Trophoblast cell (in vitro differentiated cells and primary cell): ENCODE measurements at regions not wholly inside any gene's neighbourhood (a gene's known extent, or its start where the extent isn't known, plus 50 kb on each side); places are given as distances from the start of the nearest gene placed in this dataset.
A peak's percentile ranks its signal among the peaks of the same experiment; 100 is the strongest.

Experiments
- DNase-seq, 2 donors: peaks; one replicate each; pipeline ENCODE4 v3.0.0-alpha.2; 2016
- H2AFZ ChIP-seq: 2 replicates; pipeline ENCODE4 v1.6.1; 2013; ENCODE audit warnings: low read length, moderate library complexity, mild to moderate bottlenecking; ENCODE audit not compliant: insufficient read depth, poor library complexity
- H2AK5ac ChIP-seq: 2 replicates; pipeline ENCODE4 v1.6.1; 2013; ENCODE audit warnings: mild to moderate bottlenecking, low read length
- H2BK120ac ChIP-seq: 2 replicates; pipeline ENCODE4 v1.6.1; 2013; ENCODE audit warnings: low read length, mild to moderate bottlenecking, moderate library complexity; ENCODE audit not compliant: insufficient read depth, poor library complexity
- H2BK12ac ChIP-seq: 2 replicates; pipeline ENCODE4 v1.6.1; 2013; ENCODE audit warnings: mild to moderate bottlenecking, low read length, moderate library complexity
- H2BK5ac ChIP-seq: 2 replicates; pipeline ENCODE4 v1.6.1; 2013; ENCODE audit warnings: low read length, low read depth, moderate library complexity, mild to moderate bottlenecking; ENCODE audit not compliant: poor library complexity
- H3K14ac ChIP-seq: 2 replicates; pipeline ENCODE4 v1.6.1; 2013; ENCODE audit warnings: mild to moderate bottlenecking, low read length
- H3K18ac ChIP-seq: 2 replicates; pipeline ENCODE4 v1.6.1; 2013; ENCODE audit warnings: mild to moderate bottlenecking, low read length
- H3K23ac ChIP-seq: 2 replicates; pipeline ENCODE4 v1.6.1; 2013; ENCODE audit warnings: low read length
- H3K27ac ChIP-seq: 2 replicates; pipeline ENCODE4 v1.5.1; 2013; ENCODE audit warnings: low read depth, mild to moderate bottlenecking, inconsistent platforms, low read length, moderate library complexity
- H3K27me3 ChIP-seq: 2 replicates; pipeline ENCODE4 v1.6.1; 2013; ENCODE audit warnings: inconsistent platforms, mild to moderate bottlenecking, low read length, moderate library complexity; ENCODE audit not compliant: insufficient read depth
- H3K36me3 ChIP-seq, 2 experiments: 1 replicate in 1 of 2; 2 replicates in 1 of 2; pipeline ENCODE4 v1.6.1; 2013; ENCODE audit warnings: low read length in 2 of 2, mild to moderate bottlenecking in 2 of 2, moderate library complexity in 1 of 2; ENCODE audit not compliant: insufficient read depth in 2 of 2, control insufficient read depth in 1 of 2
- H3K4ac ChIP-seq: 2 replicates; pipeline ENCODE4 v1.6.1; 2013; ENCODE audit warnings: low read depth, mild to moderate bottlenecking, low read length, moderate library complexity
- H3K4me1 ChIP-seq, 2 experiments: 1 replicate in 1 of 2; 2 replicates in 1 of 2; pipeline ENCODE4 v1.6.1; 2013; ENCODE audit warnings: low read length in 2 of 2, mild to moderate bottlenecking in 2 of 2, moderate library complexity in 1 of 2; ENCODE audit not compliant: insufficient read depth in 2 of 2, control insufficient read depth in 1 of 2
- H3K4me2 ChIP-seq: 2 replicates; pipeline ENCODE4 v1.6.1; 2013; ENCODE audit warnings: inconsistent platforms, mild to moderate bottlenecking, low read length, moderate library complexity
- H3K4me3 ChIP-seq: 2 replicates; pipeline ENCODE4 v1.5.1; 2013; ENCODE audit warnings: mild to moderate bottlenecking, low read depth, low read length, inconsistent platforms
- H3K79me1 ChIP-seq: one replicate; pipeline ENCODE4 v1.6.1; 2013; ENCODE audit warnings: low read length
- H3K79me2 ChIP-seq: 2 replicates; pipeline ENCODE4 v1.6.1; 2013; ENCODE audit warnings: low read length, mild to moderate bottlenecking; ENCODE audit not compliant: control insufficient read depth, insufficient read depth, poor library complexity
- H3K9ac ChIP-seq: 2 replicates; pipeline ENCODE4 v1.6.1; 2013; ENCODE audit warnings: mild to moderate bottlenecking, low read length
- H3K9me3 ChIP-seq: 2 replicates; pipeline ENCODE4 v1.6.1; 2013; ENCODE audit warnings: low read depth, mild to moderate bottlenecking, control low read depth, inconsistent platforms, low read length; ENCODE audit not compliant: insufficient read depth
- H4K12ac ChIP-seq: 2 replicates; pipeline ENCODE4 v1.6.1; 2013; ENCODE audit warnings: low read depth, mild to moderate bottlenecking, low read length, moderate library complexity
- H4K8ac ChIP-seq: 2 replicates; pipeline ENCODE4 v1.6.1; 2013; ENCODE audit warnings: low read depth, mild to moderate bottlenecking, low read length, moderate library complexity
- H4K91ac ChIP-seq: one replicate; pipeline ENCODE4 v1.6.1; 2013; ENCODE audit warnings: low read depth, mild to moderate bottlenecking, low read length, moderate library complexity
- WGBS: extraction: QIAGEN DNeasy Blood & Tissue Kit; methylation state at CpG from one replicate; pipeline ENCODE4 v1.1.7; 2013; ENCODE audit warnings: missing lambda C conversion rate; ENCODE audit not compliant: insufficient read length, insufficient coverage; ENCODE audit errors: extremely low coverage; 5-methylcytosine and 5-hydroxymethylcytosine counted together

GRCh38 chr17:34133350-34133749 lies 121.7 kb upstream of the CCL2 start:
- H3K79me1 ChIP-seq = no peaks in the 10 kb centered on the region
- no CpG with 5 or more reads among the region's 2 CpGs for WGBS
- H3K18ac ChIP-seq = no peak overlapping the region
- peaks cover 0 to 2% of the 10 kb centered on the region in 2 experiments for H3K4me1 ChIP-seq
- DNase-seq = no peak
- H2AK5ac ChIP-seq = no peak overlapping the region
- H3K79me2 ChIP-seq = no peaks in the 10 kb centered on the region
- no peak overlapping the region for H3K9ac ChIP-seq
- H4K91ac ChIP-seq = no peak overlapping the region
- H3K4me3 ChIP-seq = no peak overlapping the region
- H2BK12ac ChIP-seq = no peak overlapping the region
- H3K9me3 ChIP-seq = no peaks in the 10 kb centered on the region
- H3K4me2 ChIP-seq = no peak overlapping the region
- H2AFZ ChIP-seq = no peak overlapping the region
- no peak overlapping the region for H3K4ac ChIP-seq
- no peak overlapping the region for H4K8ac ChIP-seq
- no peaks in the 10 kb centered on the region for H3K27me3 ChIP-seq
- no peak overlapping the region for H3K23ac ChIP-seq
- H3K14ac ChIP-seq = no peak overlapping the region
- no peak overlapping the region for H2BK120ac ChIP-seq
- H2BK5ac ChIP-seq = no peak overlapping the region
- no peak overlapping the region for H4K12ac ChIP-seq
- no peaks in the 10 kb centered on the region for H3K36me3 ChIP-seq
- no peak overlapping the region for H3K27ac ChIP-seq

GRCh38 chr17:34135841-34136240 lies 119.2 kb upstream of the CCL2 start:
- no peaks in the 10 kb centered on the region for H3K36me3 ChIP-seq
- no peak overlapping the region for H2AK5ac ChIP-seq
- H4K91ac ChIP-seq = no peak overlapping the region
- H2BK120ac ChIP-seq = no peak overlapping the region
- H3K79me1 ChIP-seq = no peaks in the 10 kb centered on the region
- H3K4ac ChIP-seq = no peak overlapping the region
- no CpG with 5 or more reads among the region's 2 CpGs for WGBS
- no peak overlapping the region for H3K9ac ChIP-seq
- no peak overlapping the region for H3K27ac ChIP-seq
- no peak overlapping the region for H2AFZ ChIP-seq
- no peaks in the 10 kb centered on the region for H3K27me3 ChIP-seq
- no peaks in the 10 kb centered on the region for H3K9me3 ChIP-seq
- H2BK5ac ChIP-seq = no peak overlapping the region
- H3K18ac ChIP-seq = no peak overlapping the region
- no peak overlapping the region for H4K8ac ChIP-seq
- no peaks in the 10 kb centered on the region for H3K79me2 ChIP-seq
- peak; percentile 7 to 33 for DNase-seq
- peaks cover 0 to 2% of the 10 kb centered on the region in 2 experiments for H3K4me1 ChIP-seq
- no peak overlapping the region for H3K14ac ChIP-seq
- no peak overlapping the region for H2BK12ac ChIP-seq
- H3K4me2 ChIP-seq = no peak overlapping the region
- no peak overlapping the region for H4K12ac ChIP-seq
- H3K4me3 ChIP-seq = no peak overlapping the region
- no peak overlapping the region for H3K23ac ChIP-seq

GRCh38 chr17:34140006-34140405 lies 115.1 kb upstream of the CCL2 start:
- Histone ChIP-seq H3K79me1 (no peaks in the 10 kb centered on the region), H3K4me2 (no peak overlapping the region), H3K23ac (no peak overlapping the region), H2BK5ac (no peak overlapping the region), H3K27me3 (no peaks in the 10 kb centered on the region), H3K18ac (no peak overlapping the region), H3K4me3 (no peak overlapping the region), H4K12ac (no peak overlapping the region), H2AFZ (no peak overlapping the region), H3K9me3 (no peaks in the 10 kb centered on the region), H3K4me1 (peaks cover 0 to 2% of the 10 kb centered on the region in 2 experiments), H3K79me2 (no peaks in the 10 kb centered on the region), H3K27ac (no peak overlapping the region), H2BK120ac (no peak overlapping the region), H3K14ac (no peak overlapping the region), H3K36me3 (no peaks in the 10 kb centered on the region), H4K8ac (no peak overlapping the region), H2AK5ac (no peak overlapping the region), H2BK12ac (no peak overlapping the region), H3K9ac (no peak overlapping the region), H3K4ac (no peak overlapping the region), H4K91ac (no peak overlapping the region)
- no CpG with 5 or more reads among the region's 8 CpGs for WGBS
- DNase-seq = no peak

GRCh38 chr17:34141590-34141989 lies 113.5 kb upstream of the CCL2 start:
- Histone ChIP-seq H3K4me1 (no peaks in the 10 kb centered on the region), H2BK5ac (no peak overlapping the region), H3K79me1 (no peaks in the 10 kb centered on the region), H3K9me3 (no peaks in the 10 kb centered on the region), H3K9ac (no peak overlapping the region), H3K4me2 (no peak overlapping the region), H2BK12ac (no peak overlapping the region), H3K4me3 (no peak overlapping the region), H3K36me3 (no peaks in the 10 kb centered on the region), H3K14ac (no peak overlapping the region), H3K27me3 (no peaks in the 10 kb centered on the region), H4K12ac (no peak overlapping the region), H3K27ac (no peak overlapping the region), H3K4ac (no peak overlapping the region), H2AK5ac (no peak overlapping the region), H2AFZ (no peak overlapping the region), H3K23ac (no peak overlapping the region), H3K79me2 (no peaks in the 10 kb centered on the region), H4K8ac (no peak overlapping the region), H4K91ac (no peak overlapping the region), H3K18ac (no peak overlapping the region), H2BK120ac (no peak overlapping the region)
- no peak for DNase-seq
- no CpG with 5 or more reads among the region's 2 CpGs for WGBS
